Ascending aorta (tissue), 2 donors: ENCODE measurements at regions not wholly inside any gene's neighbourhood (a gene's known extent, or its start where the extent isn't known, plus 50 kb on each side); places are given as distances from the start of the nearest gene placed in this dataset.

Experiments used
- DNase-seq, 2 donors: peaks; one replicate each; pipeline ENCODE4 v3.0.0-alpha.2; 2019; ENCODE audit warnings: low spot score in 2 of 2
- H3K27ac ChIP-seq, 2 donors: fragments of 200-600 bp; sonication (generic); one replicate each; pipeline ENCODE4 v1.5.1; 2016 to 2017; ENCODE audit warnings: mild to moderate bottlenecking in 1 of 2
- H3K27me3 ChIP-seq: fragments of 200-600 bp; sonication (generic); one replicate; pipeline ENCODE4 v1.5.1; 2017
- H3K36me3 ChIP-seq, 2 donors: fragments of 200-600 bp; sonication (generic); one replicate each; pipeline ENCODE4 v1.5.1; 2016
- H3K4me1 ChIP-seq, 2 donors: fragments of 200-600 bp; sonication (generic); one replicate each; pipeline ENCODE4 v1.5.1; 2016 to 2017; ENCODE audit warnings: mild to moderate bottlenecking in 1 of 2
- H3K4me3 ChIP-seq, 2 donors: fragments of 200-600 bp; sonication (generic); one replicate each; pipeline ENCODE4 v1.5.1; 2016 to 2017; ENCODE audit warnings: mild to moderate bottlenecking in 1 of 2
- H3K9me3 ChIP-seq, 2 donors: fragments of 200-600 bp; sonication (generic); one replicate each; pipeline ENCODE4 v1.5.1; 2016
- CTCF ChIP-seq, 3 experiments: fragments of 200-600 bp in 2 of 3; fragments of 450-650 bp in 1 of 3; sonication (generic) in 2 of 3; IDR thresholded peaks; one replicate each; pipeline ENCODE4 v1.5.1; 2016 to 2019; ENCODE audit warnings: antibody characterized with exemption in 3 of 3, mild to moderate bottlenecking in 1 of 3, moderate library complexity in 1 of 3
- intact Hi-C: fragments of 100-400 bp; cut with DNase I; formaldehyde crosslinking; loops from one replicate; pipeline ENCODE4 v1.15.1; 2023

DNA sequence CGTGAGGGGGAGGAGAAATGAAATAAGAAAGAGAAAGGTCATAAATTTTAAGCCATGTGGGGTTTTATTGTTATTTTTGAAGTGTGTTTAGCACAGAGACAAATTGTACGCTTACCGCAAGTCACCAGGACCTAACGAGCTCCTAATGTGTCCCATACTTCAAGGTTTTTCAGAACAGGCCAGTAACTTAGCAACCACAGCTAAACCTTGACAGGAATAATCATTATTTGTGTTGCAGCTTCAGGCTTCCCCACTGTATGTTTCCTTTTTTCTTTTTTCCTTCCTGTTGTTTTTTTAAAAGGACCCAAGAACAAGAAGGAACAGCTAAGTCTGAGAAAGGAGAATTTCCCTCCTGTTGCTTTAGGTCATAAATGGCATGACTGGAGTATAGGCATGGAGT is 160.8 kb downstream of the TUSC7 start:
- Histone ChIP-seq H3K27ac (no peak overlapping the region), H3K4me3 (no peak overlapping the region), H3K36me3 (no peaks in the 10 kb centered on the region), H3K9me3 (no peaks in the 10 kb centered on the region), H3K27me3 (no peaks in the 10 kb centered on the region), H3K4me1 (no peaks in the 10 kb centered on the region)
- DNase-seq, result no peak
- no peak for TF ChIP-seq CTCF (IDR thresholded peaks at IDR 0.05)
- intact Hi-C loops, result no loop called here

DNA sequence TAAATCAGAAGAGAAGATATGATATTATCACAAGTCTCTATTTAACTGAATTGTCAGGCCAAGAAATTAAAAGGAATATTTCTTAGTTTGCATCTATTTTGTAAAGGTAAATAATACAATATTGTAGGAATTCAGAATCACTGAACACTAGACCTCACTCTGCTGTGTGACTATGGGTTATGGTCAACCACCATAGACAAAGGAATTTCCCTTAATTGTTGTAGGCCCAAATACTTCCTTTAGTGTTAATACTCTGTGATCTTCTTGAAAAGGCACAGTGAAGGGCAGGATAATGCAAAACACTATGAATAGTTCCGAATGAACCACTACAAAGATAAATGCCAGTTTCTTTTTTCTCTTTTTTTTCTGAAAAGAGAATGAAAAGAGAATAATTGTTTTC is 162.3 kb downstream of the TUSC7 start:
- TF ChIP-seq CTCF (IDR thresholded peaks at IDR 0.05), result no peak
- no peak for DNase-seq
- intact Hi-C loops, result no loop called here
- Histone ChIP-seq H3K27me3 (no peaks in the 10 kb centered on the region), H3K9me3 (no peaks in the 10 kb centered on the region), H3K4me3 (no peak overlapping the region), H3K27ac (no peak overlapping the region), H3K36me3 (no peaks in the 10 kb centered on the region), H3K4me1 (no peaks in the 10 kb centered on the region)

GRCh38 chr3:116872688-116873087 is 163.1 kb downstream of the TUSC7 start:
- intact Hi-C loops, result no loop called here
- no peaks in the 10 kb centered on the region for H3K36me3 ChIP-seq
- no peak for DNase-seq
- H3K27ac ChIP-seq, result no peak overlapping the region
- no peaks in the 10 kb centered on the region for H3K27me3 ChIP-seq
- H3K9me3 ChIP-seq, result no peaks in the 10 kb centered on the region
- H3K4me3 ChIP-seq, result no peak overlapping the region
- H3K4me1 ChIP-seq, result no peaks in the 10 kb centered on the region
- no peak for TF ChIP-seq CTCF (IDR thresholded peaks at IDR 0.05)

DNA sequence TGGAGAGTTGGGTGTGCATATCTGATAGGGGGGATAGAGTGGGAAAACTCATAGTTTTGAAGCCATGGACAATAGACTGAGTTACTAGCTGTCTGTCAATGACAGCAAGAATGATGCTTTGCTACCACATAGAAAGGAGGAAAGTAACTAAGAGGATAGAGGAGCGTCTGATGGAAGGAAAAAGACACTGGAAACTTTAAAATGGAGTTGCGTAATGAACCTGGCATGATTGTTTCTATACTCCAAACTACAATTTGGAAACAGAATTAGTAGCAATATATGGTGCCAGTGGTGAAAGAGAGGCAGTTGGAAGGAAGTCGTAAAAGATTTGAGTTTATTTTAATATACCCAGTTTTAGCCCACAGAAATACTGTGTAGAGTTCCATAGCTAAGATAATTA is 163.6 kb downstream of the TUSC7 start:
- Histone ChIP-seq H3K27ac (no peak overlapping the region), H3K4me3 (no peak overlapping the region), H3K9me3 (no peaks in the 10 kb centered on the region), H3K36me3 (no peaks in the 10 kb centered on the region), H3K4me1 (no peaks in the 10 kb centered on the region), H3K27me3 (no peaks in the 10 kb centered on the region)
- no peak for DNase-seq
- no peak for TF ChIP-seq CTCF (IDR thresholded peaks at IDR 0.05)
- intact Hi-C loops, result no loop called here

DNA sequence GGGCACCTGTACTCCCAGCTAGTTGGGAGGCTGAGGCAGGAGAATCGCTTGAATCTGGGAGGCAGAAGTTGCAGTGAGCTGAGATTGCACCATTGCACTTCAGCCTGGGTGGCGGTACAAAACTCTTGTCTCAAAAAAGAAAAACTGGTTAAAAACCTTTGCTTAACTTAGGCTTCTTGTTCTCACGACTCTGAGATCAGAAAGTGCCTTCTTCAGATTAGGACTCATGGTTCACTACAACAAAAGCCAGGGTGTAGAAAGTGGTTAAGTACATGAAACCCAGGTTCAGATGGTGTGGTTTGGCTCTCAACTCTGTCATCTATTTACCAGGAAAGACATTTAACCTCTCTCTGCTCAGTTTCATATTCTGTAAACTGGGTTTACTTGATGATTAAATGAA is 168.4 kb downstream of the TUSC7 start:
- TF ChIP-seq CTCF (IDR thresholded peaks at IDR 0.05), result no peak

GRCh38 chr3:116886202-116886893 is 176.8 kb downstream of the TUSC7 start:
- intact Hi-C loops, result no loop called here
- no peaks in the 10 kb centered on the region for H3K27me3 ChIP-seq
- H3K9me3 ChIP-seq, result no peaks in the 10 kb centered on the region
- H3K4me1 ChIP-seq, result no peaks in the 10 kb centered on the region
- no peak for TF ChIP-seq CTCF (IDR thresholded peaks at IDR 0.05)
- no peak overlapping the region for H3K4me3 ChIP-seq
- no peak overlapping the region for H3K27ac ChIP-seq
- no peak for DNase-seq
- no peaks in the 10 kb centered on the region for H3K36me3 ChIP-seq

More for the DNA sequence above, 168.4 kb downstream of the TUSC7 start:
- Histone ChIP-seq H3K9me3 (no peaks in the 10 kb centered on the region), H3K36me3 (no peaks in the 10 kb centered on the region), H3K4me3 (no peak overlapping the region), H3K27ac (no peak overlapping the region), H3K4me1 (no peaks in the 10 kb centered on the region), H3K27me3 (no peaks in the 10 kb centered on the region)
- intact Hi-C loops, result no loop called here
- DNase-seq, result no peak
